CD4-positive, alpha-beta T cell (primary cell): ENCODE measurements at regions not wholly inside any gene's neighbourhood (a gene's known extent, or its start where the extent isn't known, plus 50 kb on each side); places are given as distances from the start of the nearest gene placed in this dataset.

Experiments
- ATAC-seq: fragments of 200-7000 bp; cut with Tn5 transposase; one replicate; pipeline ENCODE4 v1.10.0; 2022; ENCODE audit warnings: mild to moderate bottlenecking; ENCODE audit not compliant: poor library complexity
- CTCF ChIA-PET: fragments of 350-600 bp; sonication (Branson Sonifier 250); formaldehyde crosslinking; loops from one replicate; lab custom pipeline; 2021; ENCODE audit warnings: antibody characterized with exemption, inconsistent platforms; lab: Charles Lee
- POLR2A ChIA-PET: fragments of 350-600 bp; sonication (Branson Sonifier 250); formaldehyde crosslinking; loops from one replicate; lab custom pipeline; 2021; ENCODE audit warnings: antibody characterized with exemption, inconsistent platforms; lab: Charles Lee
- DNase-seq, 14 experiments: peaks; one replicate each; pipeline ENCODE4 v3.0.0-alpha.2; 2013 to 2020; ENCODE audit warnings: mixed read lengths in 2 of 14
- H3K27ac ChIP-seq, 2 donors: one replicate each; pipeline versions ENCODE4 v1.5.1 to v1.7.0; 2013; ENCODE audit warnings: low read length in 2 of 2, low read depth in 1 of 2, mild to moderate bottlenecking in 1 of 2
- H3K27me3 ChIP-seq, 2 experiments: 1 replicate in 1 of 2; 2 replicates in 1 of 2; pipeline versions ENCODE4 v1.6.1 to v1.7.0; 2013; ENCODE audit warnings: low read length in 2 of 2, control low read depth in 1 of 2, mild to moderate bottlenecking in 1 of 2, moderate library complexity in 1 of 2; ENCODE audit not compliant: insufficient read depth in 2 of 2, control insufficient read depth in 1 of 2
- H3K36me3 ChIP-seq: one replicate; pipeline ENCODE4 v1.6.1; 2013; ENCODE audit warnings: low read length, control low read depth; ENCODE audit not compliant: insufficient read depth
- H3K4me1 ChIP-seq: one replicate; pipeline ENCODE4 v1.6.1; 2013; ENCODE audit warnings: low read length, control low read depth; ENCODE audit not compliant: insufficient read depth
- H3K4me3 ChIP-seq: one replicate; pipeline ENCODE4 v1.5.1; 2013; ENCODE audit warnings: mild to moderate bottlenecking, low read length, moderate library complexity
- H3K9me3 ChIP-seq, 2 experiments: 1 replicate in 1 of 2; 2 replicates in 1 of 2; pipeline versions ENCODE4 v1.6.1 to v1.7.0; 2013; ENCODE audit warnings: low read length in 2 of 2, mild to moderate bottlenecking in 2 of 2, control low read depth in 1 of 2, moderate library complexity in 1 of 2; ENCODE audit not compliant: control insufficient read depth in 1 of 2, insufficient read depth in 1 of 2
- H3K27ac Mint-ChIP-seq: one replicate; pipeline ENCODE4 v1.8.0; 2020; ENCODE audit warnings: mixed read lengths
- H3K27me3 Mint-ChIP-seq: one replicate; pipeline ENCODE4 v1.8.0; 2021; ENCODE audit warnings: mixed read lengths
- H3K36me3 Mint-ChIP-seq: one replicate; pipeline ENCODE4 v1.8.0; 2021; ENCODE audit warnings: low read depth, mixed read lengths
- H3K4me1 Mint-ChIP-seq: one replicate; pipeline ENCODE4 v1.8.0; 2021; ENCODE audit warnings: low read depth, mixed read lengths
- H3K4me3 Mint-ChIP-seq: one replicate; pipeline ENCODE4 v1.8.0; 2020; ENCODE audit warnings: mild to moderate bottlenecking, mixed read lengths
- H3K9me3 Mint-ChIP-seq: one replicate; pipeline ENCODE4 v1.8.0; 2020; ENCODE audit warnings: mixed read lengths
- CTCF ChIP-seq: fragments of 200-600 bp; IDR thresholded peaks from one replicate; pipeline ENCODE4 v1.8.0; 2022; ENCODE audit warnings: antibody characterized with exemption, mild to moderate bottlenecking
- intact Hi-C, 2 experiments: fragments of 100-400 bp; cut with DNase I in 1 of 2; cut with micrococcal nuclease in 1 of 2; formaldehyde crosslinking; loops; one replicate each; pipeline versions ENCODE4 v1.15.1 to v1.9.0; 2023 to 2025; cut with DNase I, micrococcal nuclease

- Mint-ChIP-seq H3K27ac (no peak overlapping the region), H3K9me3 (peaks cover 2% of the 10 kb centered on the region), H3K27me3 (peaks cover 25% of the 10 kb centered on the region), H3K4me1 (no peaks in the 10 kb centered on the region), H3K4me3 (no peak overlapping the region), H3K36me3 (no peaks in the 10 kb centered on the region)
- no peaks in the 10 kb centered on the region for H3K4me1 ChIP-seq
- no peak for TF ChIP-seq CTCF
- H3K9me3 ChIP-seq = peaks cover 0 to 5% of the 10 kb centered on the region in 2 experiments
- POLR2A ChIA-PET = no interaction called here
- H3K27me3 ChIP-seq = no peaks in the 10 kb centered on the region
- H3K36me3 ChIP-seq = no peaks in the 10 kb centered on the region
- intact Hi-C loops = no loop called here
- CTCF ChIA-PET = no interaction called here
- no peak overlapping the region for H3K4me3 ChIP-seq
- no peak overlapping the region for H3K27ac ChIP-seq
- ATAC-seq (no peak), DNase-seq (no peak)
Measured at GRCh38 chr7:42494736-42495135, 257.7 kb upstream of the GLI3 start.

GRCh38 chr7:42494199-42494710, 257.2 kb upstream of the GLI3 start:
- ChIA-PET POLR2A (no interaction called here), CTCF (no interaction called here)
- DNase-seq = no peak
- Mint-ChIP-seq H3K27ac (no peak overlapping the region), H3K4me3 (no peak overlapping the region), H3K9me3 (peaks cover 2% of the 10 kb centered on the region), H3K4me1 (no peaks in the 10 kb centered on the region), H3K27me3 (peaks cover 25% of the 10 kb centered on the region), H3K36me3 (no peaks in the 10 kb centered on the region)
- no peak for ATAC-seq
- peaks cover 0 to 5% of the 10 kb centered on the region in 2 experiments for H3K9me3 ChIP-seq
- no peaks in the 10 kb centered on the region for H3K27me3 ChIP-seq
- intact Hi-C loops = no loop called here
- no peak overlapping the region for H3K27ac ChIP-seq
- H3K36me3 ChIP-seq = no peaks in the 10 kb centered on the region
- no peak overlapping the region for H3K4me3 ChIP-seq
- TF ChIP-seq CTCF = no peak
- H3K4me1 ChIP-seq = no peaks in the 10 kb centered on the region

- POLR2A ChIA-PET = no interaction called here
- peaks cover 2% of the 10 kb centered on the region for H3K9me3 Mint-ChIP-seq
- DNase-seq (no peak), ATAC-seq (no peak)
- H3K4me1 Mint-ChIP-seq = no peaks in the 10 kb centered on the region
- H3K27me3 ChIP-seq = no peaks in the 10 kb centered on the region
- H3K36me3 Mint-ChIP-seq = no peaks in the 10 kb centered on the region
- no peak overlapping the region for H3K27ac Mint-ChIP-seq
- no peaks in the 10 kb centered on the region for H3K4me1 ChIP-seq
- H3K4me3 Mint-ChIP-seq = no peak overlapping the region
- peaks cover 25% of the 10 kb centered on the region for H3K27me3 Mint-ChIP-seq
- CTCF ChIA-PET = no interaction called here
- H3K4me3 ChIP-seq = no peak overlapping the region
- intact Hi-C loops = no loop called here
- H3K36me3 ChIP-seq = no peaks in the 10 kb centered on the region
- H3K27ac ChIP-seq = no peak overlapping the region
- H3K9me3 ChIP-seq = peaks cover 0 to 5% of the 10 kb centered on the region in 2 experiments
- TF ChIP-seq CTCF = no peak
Measured at GRCh38 chr7:42493436-42494198, 256.6 kb upstream of the GLI3 start.
